SK-N-SH (cell line): ENCODE measurements at regions not wholly inside any gene's neighbourhood (a gene's known extent, or its start where the extent isn't known, plus 50 kb on each side); places are given as distances from the start of the nearest gene placed in this dataset.

ENCODE experiments used
- CTCF ChIA-PET: fragments of 300-600, 350-600 bp; formaldehyde crosslinking; extraction: SDS; loops from one replicate; lab custom pipeline; 2021; lab: Yijun Ruan, JAX
- POLR2A ChIA-PET: fragments of 350-600 bp; sonication (Branson Sonifier 250); formaldehyde crosslinking; extraction: SDS; loops from one replicate; lab custom pipeline; 2020; ENCODE audit warnings: antibody characterized with exemption, inconsistent platforms; lab: Yijun Ruan, JAX
- DNase-seq: peaks from one replicate; pipeline ENCODE4 v3.0.0; 2012
- H2AFZ ChIP-seq: fragments of 200-600 bp; sonication (generic); 2 replicates; pipeline ENCODE4 v1.8.1; 2016; ENCODE audit warnings: antibody characterized with exemption, mild to moderate bottlenecking, low read depth
- H3F3A ChIP-seq: fragments of 200-600 bp; sonication (generic); replicated peaks from 2 replicates; pipeline ENCODE3; 2016; ENCODE audit warnings: antibody characterized with exemption, mild to moderate bottlenecking; ENCODE audit not compliant: insufficient read depth
- H3K27ac ChIP-seq, 2 experiments: fragments of 200-500 bp in 1 of 2; fragments of 200-600 bp in 1 of 2; sonication (Bioruptor generic) in 1 of 2; sonication (generic), shearing (Covaris generic) in 1 of 2; 2 replicates each; pipeline versions ENCODE4 v1.5.1 to v1.6.1; 2014 to 2016; ENCODE audit warnings: low read depth in 2 of 2, inconsistent platforms in 1 of 2, low read length in 1 of 2, mild to moderate bottlenecking in 1 of 2, mixed read lengths in 1 of 2
- H3K27me3 ChIP-seq: fragments of 200-600 bp; sonication (generic), shearing (Covaris generic); 2 replicates; pipeline ENCODE4 v1.6.1; 2016; ENCODE audit warnings: mixed run types; ENCODE audit not compliant: insufficient read depth
- H3K36me3 ChIP-seq, 2 experiments: fragments of 200-500 bp in 1 of 2; fragments of 200-600 bp in 1 of 2; sonication (Bioruptor generic) in 1 of 2; sonication (generic) in 1 of 2; replicated peaks in 1 of 2; 2 replicates each; pipeline versions ENCODE3 to v1.5.1; 2014 to 2016; ENCODE audit warnings: low read length in 1 of 2, mild to moderate bottlenecking in 1 of 2; ENCODE audit not compliant: insufficient read depth in 2 of 2, control insufficient read depth in 1 of 2
- H3K4me1 ChIP-seq, 2 experiments: fragments of 200-500 bp in 1 of 2; fragments of 200-600 bp in 1 of 2; sonication (Bioruptor generic) in 1 of 2; sonication (generic), shearing (Covaris generic) in 1 of 2; 2 replicates each; pipeline versions ENCODE4 v1.5.1 to v1.6.1; 2014 to 2016; ENCODE audit warnings: low read depth in 1 of 2, low read length in 1 of 2, mixed run types in 1 of 2; ENCODE audit not compliant: insufficient read depth in 2 of 2, control insufficient read depth in 1 of 2
- H3K4me2 ChIP-seq: fragments of 200-600 bp; sonication (generic), shearing (Covaris generic); 2 replicates; pipeline ENCODE4 v1.6.1; 2017; ENCODE audit warnings: mixed run types
- H3K4me3 ChIP-seq, 2 experiments: fragments of 200-500 bp in 1 of 2; fragments of 200-600 bp in 1 of 2; sonication (Bioruptor generic) in 1 of 2; sonication (generic), shearing (Covaris generic) in 1 of 2; 2 replicates each; pipeline versions ENCODE4 v1.5.1 to v1.8.1; 2014 to 2016; ENCODE audit warnings: low read depth in 2 of 2, inconsistent platforms in 1 of 2, low read length in 1 of 2, mild to moderate bottlenecking in 1 of 2, mixed read lengths in 1 of 2, moderate library complexity in 1 of 2
- H3K79me2 ChIP-seq: fragments of 200-600 bp; sonication (generic); 2 replicates; pipeline ENCODE4 v1.8.1; 2017; ENCODE audit warnings: mild to moderate bottlenecking; ENCODE audit not compliant: insufficient read depth
- H3K9ac ChIP-seq: fragments of 200-600 bp; sonication (generic); 2 replicates; pipeline ENCODE4 v1.6.1; 2017; ENCODE audit warnings: mixed run types
- H3K9me2 ChIP-seq: fragments of 200-600 bp; sonication (generic); 2 replicates; pipeline ENCODE4 v1.6.1; 2017; ENCODE audit warnings: mixed run types
- H3K9me3 ChIP-seq: fragments of 200-600 bp; sonication (generic); 2 replicates; pipeline ENCODE4 v1.6.1; 2017; ENCODE audit warnings: mixed run types, mild to moderate bottlenecking, moderate library complexity
- H4K20me1 ChIP-seq: fragments of 200-600 bp; sonication (generic); 2 replicates; pipeline ENCODE4 v1.6.1; 2017; ENCODE audit warnings: mild to moderate bottlenecking, mixed run types; ENCODE audit not compliant: insufficient read depth
- CTCF ChIP-seq: fragments of 200-600 bp; sonication (generic); IDR thresholded peaks from 2 replicates; pipeline ENCODE4 v1.6.1; 2017; ENCODE audit warnings: antibody characterized with exemption, mild to moderate bottlenecking, moderate library complexity
- EZH2phosphoT487 ChIP-seq: fragments of 200-600 bp; sonication (generic); IDR thresholded peaks from 2 replicates; pipeline ENCODE4 v1.6.1; 2017; ENCODE audit warnings: low read depth, mixed run types, mild to moderate bottlenecking, antibody characterized with exemption, moderate library complexity, borderline replicate concordance
- IRF3 ChIP-seq: fragments of 150-350 bp; IDR thresholded peaks from 2 replicates; pipeline ENCODE4 v1.6.1; 2016; ENCODE audit warnings: mild to moderate bottlenecking, low read depth, low read length
- MEF2A ChIP-seq: IDR thresholded peaks from 2 replicates; pipeline ENCODE4 v1.4.0; 2012; ENCODE audit warnings: low read depth, borderline replicate concordance
- NRF1 ChIP-seq: IDR thresholded peaks from 2 replicates; pipeline ENCODE4 v1.6.1; 2012; ENCODE audit warnings: low read depth, mild to moderate bottlenecking, low read length
- PBX3 ChIP-seq: IDR thresholded peaks from 2 replicates; pipeline ENCODE4; 2012
- RAD21 ChIP-seq: IDR thresholded peaks from 2 replicates; pipeline ENCODE4 v1.6.1; 2012; ENCODE audit warnings: mild to moderate bottlenecking, low read length
- RCOR1 ChIP-seq: fragments of 150-350 bp; IDR thresholded peaks from 2 replicates; pipeline ENCODE4 v1.6.1; 2017; ENCODE audit warnings: antibody characterized with exemption, low read length
- RFX5 ChIP-seq: IDR thresholded peaks from 2 replicates; pipeline ENCODE4 v1.6.1; 2012; ENCODE audit warnings: mild to moderate bottlenecking, improper control_type of control experiment, low read length
- TCF12 ChIP-seq: IDR thresholded peaks from 2 replicates; pipeline ENCODE4 v1.4.0; 2012
- TEAD4 ChIP-seq: IDR thresholded peaks from 2 replicates; pipeline ENCODE4 v1.4.0; 2012; ENCODE audit warnings: mild to moderate bottlenecking, borderline replicate concordance; ENCODE audit not compliant: insufficient read depth
- USF1 ChIP-seq: IDR thresholded peaks from 2 replicates; pipeline ENCODE4 v1.4.0; 2012; ENCODE audit warnings: low read depth, borderline replicate concordance
- USF2 ChIP-seq: fragments of 150-350 bp; IDR thresholded peaks from 2 replicates; pipeline ENCODE4 v1.6.1; 2017; ENCODE audit warnings: antibody characterized with exemption, low read length, low read depth, borderline replicate concordance

- H3K9ac ChIP-seq, result no peak overlapping the region
- no peaks in the 10 kb centered on the region for H3K79me2 ChIP-seq
- peaks cover 0 to 3% of the 10 kb centered on the region in 2 experiments; a peak in 1 of 4 replicates for H3K4me1 ChIP-seq
- no peaks in the 10 kb centered on the region for H3K27me3 ChIP-seq
- H3K9me3 ChIP-seq, result no peaks in the 10 kb centered on the region
- H3F3A ChIP-seq, result no peaks in the 10 kb centered on the region
- H3K4me3 ChIP-seq, result no peak overlapping the region
- CTCF ChIA-PET, result no interaction called here
- no peak overlapping the region for H3K4me2 ChIP-seq
- H2AFZ ChIP-seq, result no peak overlapping the region
- POLR2A ChIA-PET, result no interaction called here
- no peak overlapping the region for H3K27ac ChIP-seq
- no peak for TF ChIP-seq RAD21
- no peak for TF ChIP-seq RCOR1
- no peak for TF ChIP-seq MEF2A
- no peak for TF ChIP-seq IRF3
- no peak for TF ChIP-seq PBX3
- TF ChIP-seq TCF12, result no peak
- no peak for TF ChIP-seq TEAD4
- TF ChIP-seq RFX5, result no peak
- TF ChIP-seq NRF1, result no peak
- no peak for TF ChIP-seq EZH2phosphoT487
- no peak for TF ChIP-seq USF1
- TF ChIP-seq CTCF, result no peak
- no peak for TF ChIP-seq USF2
- DNase-seq, result no peak
- no peaks in the 10 kb centered on the region for H3K36me3 ChIP-seq
- H4K20me1 ChIP-seq, result no peaks in the 10 kb centered on the region
- H3K9me2 ChIP-seq, result no peaks in the 10 kb centered on the region
Observed at GRCh38 chr2:136051725-136052048, 66.3 kb upstream of the DARS1 start.
